B cell (primary cell): ENCODE measurements at regions not wholly inside any gene's neighbourhood (a gene's known extent, or its start where the extent isn't known, plus 50 kb on each side); places are given as distances from the start of the nearest gene placed in this dataset.

Experiments
- ATAC-seq: fragments of 200-7000 bp; cut with Tn5 transposase; one replicate; pipeline ENCODE4 v1.10.0; 2021; ENCODE audit warnings: low read depth, mild to moderate bottlenecking, moderate number of reproducible peaks, moderate library complexity
- CTCF ChIA-PET: fragments of 350-600 bp; sonication (Branson Sonifier 250); formaldehyde crosslinking; loops from one replicate; lab custom pipeline; 2021; ENCODE audit warnings: antibody characterized with exemption, inconsistent platforms; lab: Charles Lee
- POLR2A ChIA-PET: fragments of 350-600 bp; sonication (Branson Sonifier 250); formaldehyde crosslinking; loops from one replicate; lab custom pipeline; 2021; ENCODE audit warnings: antibody characterized with exemption; lab: Charles Lee
- DNase-seq: peaks from one replicate; pipeline ENCODE4 v3.0.0; 2013
- H2AFZ ChIP-seq: 2 replicates; pipeline ENCODE4 v1.6.1; 2012; ENCODE audit warnings: mild to moderate bottlenecking, low read depth, low read length; ENCODE audit not compliant: insufficient read depth, poor library complexity, severe bottlenecking
- H3K27ac ChIP-seq, 2 donors: 1 replicate in 1 of 2; 2 replicates in 1 of 2; pipeline ENCODE4 v1.5.1; 2012 to 2013; ENCODE audit warnings: low read length in 2 of 2, mild to moderate bottlenecking in 2 of 2, moderate library complexity in 1 of 2
- H3K27me3 ChIP-seq, 4 experiments: fragments of 200-600 bp in 1 of 4; sonication (generic) in 1 of 4; replicated peaks in 1 of 4; 1 replicate in 2 of 4; 2 replicates in 2 of 4; pipeline versions ENCODE4 v1.6.1 to v1.7.0; 2013 to 2016; ENCODE audit warnings: low read length in 3 of 4, mild to moderate bottlenecking in 2 of 4, mixed read lengths in 1 of 4, moderate library complexity in 1 of 4; ENCODE audit not compliant: insufficient read depth in 4 of 4, control insufficient read depth in 3 of 4; ENCODE audit errors: control extremely low read depth in 1 of 4
- H3K36me3 ChIP-seq, 2 experiments: replicated peaks in 1 of 2; 1 replicate in 1 of 2; 2 replicates in 1 of 2; pipeline versions ENCODE4 v1.6.1 to v1.7.1; 2013; ENCODE audit warnings: low read length in 1 of 2; ENCODE audit not compliant: insufficient read depth in 2 of 2, control insufficient read depth in 1 of 2; ENCODE audit errors: control extremely low read depth in 1 of 2, extremely low read depth in 1 of 2
- H3K4me1 ChIP-seq, 2 donors: fragments of 200-600 bp in 1 of 2; sonication (generic) in 1 of 2; 1 replicate in 1 of 2; 2 replicates in 1 of 2; pipeline versions ENCODE4 v1.5.1 to v1.6.1; 2013 to 2017; ENCODE audit warnings: low read length in 2 of 2; ENCODE audit not compliant: control insufficient read depth in 2 of 2, insufficient read depth in 2 of 2
- H3K4me2 ChIP-seq: replicated peaks from 2 replicates; pipeline ENCODE3; 2012; ENCODE audit warnings: mild to moderate bottlenecking, low read depth, low read length; ENCODE audit not compliant: poor library complexity, severe bottlenecking
- H3K4me3 ChIP-seq, 5 experiments: fragments of 200-600 bp in 1 of 5; sonication (generic) in 1 of 5; 1 replicate in 3 of 5; 2 replicates in 2 of 5; pipeline versions ENCODE4 v1.5.1 to v1.7.0; 2011 to 2016; ENCODE audit warnings: low read length in 4 of 5, mild to moderate bottlenecking in 4 of 5, low read depth in 2 of 5, control low read depth in 1 of 5, moderate library complexity in 1 of 5; ENCODE audit not compliant: insufficient read depth in 1 of 5; ENCODE audit errors: control extremely low read depth in 1 of 5, extremely low read depth in 1 of 5
- H3K79me2 ChIP-seq: fragments of 200-600 bp; sonication (generic); one replicate; pipeline ENCODE4 v1.6.0; 2016; ENCODE audit warnings: low read length; ENCODE audit not compliant: control insufficient read depth, insufficient read depth
- H3K9ac ChIP-seq: fragments of 200-600 bp; sonication (generic); 2 replicates; pipeline ENCODE4 v1.6.1; 2017; ENCODE audit warnings: mild to moderate bottlenecking, low read length, moderate library complexity
- H3K9me3 ChIP-seq, 3 donors: one replicate each; pipeline versions ENCODE4 v1.6.1 to v1.7.1; 2013; ENCODE audit warnings: low read length in 2 of 3; ENCODE audit not compliant: control insufficient read depth in 2 of 3, insufficient read depth in 1 of 3; ENCODE audit errors: control extremely low read depth in 1 of 3
- H4K20me1 ChIP-seq: 2 replicates; pipeline ENCODE4 v1.6.0; 2012; ENCODE audit warnings: mild to moderate bottlenecking, low read length; ENCODE audit not compliant: insufficient read depth, control insufficient read depth, poor library complexity, severe bottlenecking
- H3K27ac Mint-ChIP-seq: one replicate; pipeline ENCODE4 v1.8.0; 2021; ENCODE audit warnings: mixed read lengths
- H3K27me3 Mint-ChIP-seq: one replicate; pipeline ENCODE4 v1.8.0; 2021; ENCODE audit warnings: mixed read lengths
- H3K4me1 Mint-ChIP-seq: one replicate; pipeline ENCODE4 v1.8.0; 2021; ENCODE audit warnings: mixed read lengths
- H3K4me3 Mint-ChIP-seq: one replicate; pipeline ENCODE4 v1.8.0; 2021; ENCODE audit warnings: mixed read lengths
- H3K9me3 Mint-ChIP-seq: one replicate; pipeline ENCODE4 v1.8.0; 2022; ENCODE audit warnings: mixed read lengths; ENCODE audit not compliant: insufficient read depth
- CTCF ChIP-seq: fragments of 200-600 bp; IDR thresholded peaks from one replicate; pipeline ENCODE4 v1.8.0; 2022; ENCODE audit warnings: antibody characterized with exemption, mild to moderate bottlenecking
- EZH2 ChIP-seq: IDR thresholded peaks from 2 replicates; pipeline ENCODE4 v1.6.1; 2012; ENCODE audit warnings: borderline replicate concordance, low read depth, mild to moderate bottlenecking, moderate library complexity, low read length; ENCODE audit not compliant: insufficient read depth, poor library complexity, severe bottlenecking
- WGBS: methylation state at CpG from one replicate; pipeline ENCODE4 v1.1.5; 2013; ENCODE audit warnings: missing lambda C conversion rate; ENCODE audit not compliant: insufficient coverage; 5-methylcytosine and 5-hydroxymethylcytosine counted together
- intact Hi-C: fragments of 100-400 bp; cut with micrococcal nuclease; formaldehyde crosslinking; loops from one replicate; pipeline ENCODE4 v1.10.0; 2022

GRCh38 chr15:95684693-95685115 lies 645.8 kb upstream of the NR2F2 start:
- no peak overlapping the region for H3K4me2 ChIP-seq
- H4K20me1 ChIP-seq = no peaks in the 10 kb centered on the region
- CTCF ChIA-PET = no interaction called here
- no peaks in the 10 kb centered on the region for H3K4me1 Mint-ChIP-seq
- H3K4me3 ChIP-seq = no peak overlapping the region
- peaks cover 7% of the 10 kb centered on the region for H3K9me3 Mint-ChIP-seq
- TF ChIP-seq CTCF = no peak
- TF ChIP-seq EZH2 = no peak
- no peak for ATAC-seq
- H3K9me3 ChIP-seq = peaks cover 0 to 1% (median 0%) of the 10 kb centered on the region in 3 donors
- no peak overlapping the region for H2AFZ ChIP-seq
- no peak overlapping the region for H3K27ac ChIP-seq
- no peaks in the 10 kb centered on the region for H3K79me2 ChIP-seq
- intact Hi-C loops = no loop called here
- H3K27me3 Mint-ChIP-seq = no peaks in the 10 kb centered on the region
- POLR2A ChIA-PET = no interaction called here
- no peaks in the 10 kb centered on the region for H3K4me1 ChIP-seq
- no peak overlapping the region for H3K27ac Mint-ChIP-seq
- H3K36me3 ChIP-seq = no peaks in the 10 kb centered on the region
- no peaks in the 10 kb centered on the region for H3K27me3 ChIP-seq
- no peak overlapping the region for H3K9ac ChIP-seq
- no peak for DNase-seq
- H3K4me3 Mint-ChIP-seq = no peak overlapping the region
- 60% methylated on average over 1 of the region's 1 CpG for WGBS

- ATAC-seq = no peak
- Histone ChIP-seq H2AFZ (no peak overlapping the region), H3K79me2 (no peaks in the 10 kb centered on the region), H4K20me1 (no peaks in the 10 kb centered on the region), H3K9me3 (peaks cover 0 to 2% (median 0%) of the 10 kb centered on the region in 3 donors), H3K36me3 (no peaks in the 10 kb centered on the region), H3K27me3 (no peaks in the 10 kb centered on the region), H3K4me3 (no peak overlapping the region), H3K4me1 (no peaks in the 10 kb centered on the region), H3K9ac (no peak overlapping the region), H3K4me2 (no peak overlapping the region), H3K27ac (no peak overlapping the region)
- intact Hi-C loops = no loop called here
- Mint-ChIP-seq H3K27ac (no peak overlapping the region), H3K4me1 (no peaks in the 10 kb centered on the region), H3K4me3 (no peak overlapping the region), H3K27me3 (no peaks in the 10 kb centered on the region), H3K9me3 (peaks cover 7% of the 10 kb centered on the region)
- TF ChIP-seq EZH2 (no peak), CTCF (no peak)
- POLR2A ChIA-PET = no interaction called here
- CTCF ChIA-PET = no interaction called here
- no peak for DNase-seq
- WGBS = no CpG with 5 or more reads among the region's 1 CpG
These were observed 643.4 kb upstream of the NR2F2 start for GRCh38 chr15:95687061-95687460.
